ENCODE measurements at regions not wholly inside any gene's neighbourhood (a gene's known extent, or its start where the extent isn't known, plus 50 kb on each side); places are given as distances from the start of the nearest gene placed in this dataset.

DNA sequence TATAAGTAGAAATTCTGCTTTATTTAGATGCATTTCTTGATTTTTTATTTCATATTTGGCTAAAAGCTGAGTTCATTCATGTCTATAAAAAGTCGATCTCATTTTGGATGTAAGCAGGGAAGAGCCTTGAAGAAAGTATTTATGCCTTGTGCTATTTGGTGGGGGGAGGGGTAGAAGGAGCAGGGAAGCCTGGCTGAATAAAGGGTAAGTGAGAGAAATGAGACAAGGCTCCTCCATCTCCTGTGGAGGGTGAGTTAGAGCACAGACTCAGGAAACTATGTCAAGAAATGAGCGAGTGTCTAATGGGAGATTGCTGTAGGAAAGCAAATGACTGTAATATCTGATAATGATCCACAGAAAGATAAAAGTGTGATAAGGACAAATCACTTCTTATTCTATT is 121.8 kb upstream of the ATP11B start:
- no peak overlapping the region for H3K4me3 ChIP-seq
- no peaks in the 10 kb centered on the region for H3K36me3 ChIP-seq (ENCODE audit: insufficient read depth, low read length)
- TF ChIP-seq FOXP2 (optimal IDR thresholded peaks at IDR 0.05; ENCODE audit: control extremely low read depth, extremely low read length, insufficient read depth): no peak
- TF ChIP-seq POLR2AphosphoS5 (IDR thresholded peaks at IDR 0.05; ENCODE audit: borderline replicate concordance, low read depth, low read length): no peak
- TF ChIP-seq EZH2 (IDR thresholded peaks at IDR 0.05): no peak
- no peak for DNase-seq (ENCODE audit: low read depth, low spot score)
- H3K27ac ChIP-seq: no peak overlapping the region
- H3K9ac ChIP-seq (ENCODE audit: insufficient read length): no peak overlapping the region
- H3K9me3 ChIP-seq (ENCODE audit: low read depth, low read length): no peaks in the 10 kb centered on the region

DNA sequence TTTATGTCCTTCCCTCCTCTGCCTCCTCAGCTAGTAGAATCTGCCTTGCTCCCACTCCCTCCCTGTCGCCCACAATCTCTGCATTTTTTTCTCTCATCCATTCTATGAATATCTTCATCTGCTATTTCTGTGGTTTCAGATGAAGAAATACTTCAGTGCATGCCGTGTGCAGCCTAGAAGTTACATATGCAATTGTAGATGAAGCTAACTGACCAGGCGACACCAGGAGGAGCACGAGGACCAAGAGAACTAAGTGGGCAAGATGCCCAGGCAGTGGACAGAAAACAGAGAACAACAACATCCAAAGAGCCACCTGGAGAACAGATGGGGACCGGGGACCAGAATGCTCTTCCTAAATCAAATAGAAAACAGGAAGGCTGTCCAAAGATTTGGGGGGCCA is 121.4 kb upstream of the ATP11B start:
- no peak overlapping the region for H3K27ac ChIP-seq
- no peak overlapping the region for H3K9ac ChIP-seq (ENCODE audit: insufficient read length)
- TF ChIP-seq EZH2 (IDR thresholded peaks at IDR 0.05) (no peak), FOXP2 (optimal IDR thresholded peaks at IDR 0.05; ENCODE audit: control extremely low read depth, extremely low read length, insufficient read depth) (no peak), POLR2AphosphoS5 (IDR thresholded peaks at IDR 0.05; ENCODE audit: borderline replicate concordance, low read depth, low read length) (no peak)
- H3K36me3 ChIP-seq (ENCODE audit: insufficient read depth, low read length): no peaks in the 10 kb centered on the region
- no peak for DNase-seq (ENCODE audit: low read depth, low spot score)
- no peaks in the 10 kb centered on the region for H3K9me3 ChIP-seq (ENCODE audit: low read depth, low read length)
- no peak overlapping the region for H3K4me3 ChIP-seq

DNA sequence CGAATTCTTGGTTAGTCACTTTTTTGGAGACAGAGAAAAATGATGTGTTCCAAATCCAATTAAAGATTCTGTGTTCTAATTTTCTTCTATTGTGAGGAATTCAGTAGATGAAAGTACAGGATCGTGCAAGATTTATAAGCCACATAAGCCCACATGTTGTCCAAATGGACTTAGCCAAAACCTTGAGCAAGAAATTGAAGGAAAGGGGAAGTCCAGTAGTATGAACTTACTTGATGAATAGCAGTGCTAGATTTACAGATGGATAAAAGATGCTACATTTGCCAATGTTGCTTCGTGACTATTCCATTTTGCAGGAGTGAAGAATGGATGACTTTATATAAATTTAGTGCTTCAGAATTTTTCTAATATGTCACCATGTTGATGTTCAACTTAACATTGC is 120.0 kb upstream of the ATP11B start:
- Histone ChIP-seq H3K9me3 (ENCODE audit: low read depth, low read length) (no peaks in the 10 kb centered on the region), H3K36me3 (ENCODE audit: insufficient read depth, low read length) (no peaks in the 10 kb centered on the region), H3K9ac (ENCODE audit: insufficient read length) (no peak overlapping the region), H3K27ac (no peak overlapping the region), H3K4me3 (no peak overlapping the region)
- no peak for DNase-seq (ENCODE audit: low read depth, low spot score)
- TF ChIP-seq EZH2 (IDR thresholded peaks at IDR 0.05) (no peak), FOXP2 (optimal IDR thresholded peaks at IDR 0.05; ENCODE audit: control extremely low read depth, extremely low read length, insufficient read depth) (no peak), POLR2AphosphoS5 (IDR thresholded peaks at IDR 0.05; ENCODE audit: borderline replicate concordance, low read depth, low read length) (no peak)

DNA sequence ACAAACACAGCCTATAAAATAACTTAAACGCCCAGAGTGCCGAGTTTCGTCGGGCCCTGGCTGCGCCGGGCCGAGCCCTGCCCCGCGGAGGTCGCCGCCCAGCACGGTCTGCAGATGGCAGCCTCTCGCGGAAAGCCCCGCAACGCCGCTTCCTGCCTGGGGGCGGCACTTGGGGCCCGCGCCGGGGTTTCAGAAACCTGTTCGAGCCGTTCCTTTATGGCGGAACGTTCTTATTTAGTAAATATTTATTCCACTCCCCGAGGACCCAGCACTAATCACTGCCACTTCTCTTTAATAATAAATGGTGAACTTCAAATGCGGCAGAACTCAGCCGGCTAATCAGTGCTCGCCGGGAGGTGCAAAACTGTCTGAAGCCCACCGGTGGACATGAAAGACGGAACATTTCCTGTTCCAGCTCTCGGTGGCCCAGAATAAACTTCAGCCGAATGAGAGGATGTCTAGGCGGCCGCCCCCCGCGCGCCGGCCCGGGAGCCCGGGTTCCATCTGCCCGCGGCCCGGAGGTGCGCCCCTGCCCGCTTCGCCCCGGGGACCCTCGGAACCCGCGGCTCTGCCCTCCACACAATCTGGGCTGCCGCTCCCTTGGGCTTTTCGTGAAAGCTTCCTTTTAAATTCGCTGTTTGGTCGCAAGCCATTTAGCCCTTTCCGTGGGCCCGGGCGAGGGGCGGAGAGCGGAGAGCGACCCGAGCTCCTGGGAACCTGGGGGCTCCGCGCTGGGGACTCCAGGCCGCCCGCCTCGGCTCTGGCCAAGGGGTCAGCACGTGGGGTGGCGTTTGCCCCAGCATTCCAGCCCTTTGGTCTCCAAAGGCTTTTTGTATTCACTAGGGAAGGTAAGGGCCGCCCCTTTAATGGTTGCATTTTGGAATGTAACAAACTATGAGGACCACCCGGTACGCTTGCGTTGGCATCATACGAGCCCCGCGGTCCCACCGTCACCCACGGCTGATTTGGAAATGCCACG is 110.8 kb upstream of the ATP11B start:
- H3K9ac ChIP-seq (ENCODE audit: insufficient read length): peak overlapping the region; percentile 53
- H3K9me3 ChIP-seq (ENCODE audit: low read depth, low read length): no peaks in the 10 kb centered on the region
- H3K4me3 ChIP-seq: peak overlapping the region; percentile 75
- no peak for TF ChIP-seq POLR2AphosphoS5 (IDR thresholded peaks at IDR 0.05; ENCODE audit: borderline replicate concordance, low read depth, low read length)
- TF ChIP-seq EZH2 (IDR thresholded peaks at IDR 0.05): no peak
- TF ChIP-seq FOXP2 (optimal IDR thresholded peaks at IDR 0.05; ENCODE audit: control extremely low read depth, extremely low read length, insufficient read depth): no peak
- no peaks in the 10 kb centered on the region for H3K36me3 ChIP-seq (ENCODE audit: insufficient read depth, low read length)
- DNase-seq (ENCODE audit: low read depth, low spot score): no peak
- no peak overlapping the region for H3K27ac ChIP-seq

DNA sequence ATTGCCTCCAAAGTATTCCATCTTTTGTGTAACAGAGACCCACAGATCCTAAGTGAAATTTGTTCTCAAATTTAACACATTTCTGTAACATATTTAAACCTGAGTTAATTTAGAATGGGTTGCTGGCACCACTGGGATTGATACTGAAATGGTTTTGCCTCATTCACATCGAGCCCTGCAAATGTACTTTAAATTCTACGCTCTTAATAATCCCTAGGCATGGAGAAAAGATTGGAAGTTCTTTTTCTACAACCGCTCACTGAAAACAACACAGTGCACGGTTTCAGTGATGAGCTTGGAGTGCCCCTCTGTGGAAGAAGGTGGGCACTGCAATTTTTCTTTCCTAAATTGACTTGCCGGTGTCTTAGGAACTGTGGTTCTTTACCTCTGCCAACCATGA is 109.9 kb upstream of the ATP11B start:
- Histone ChIP-seq H3K9ac (ENCODE audit: insufficient read length) (no peak overlapping the region), H3K9me3 (ENCODE audit: low read depth, low read length) (no peaks in the 10 kb centered on the region), H3K4me3 (peak overlapping the region; percentile 75), H3K36me3 (ENCODE audit: insufficient read depth, low read length) (no peaks in the 10 kb centered on the region), H3K27ac (no peak overlapping the region)
- peak; percentile 82 for DNase-seq (ENCODE audit: low read depth, low spot score)
- TF ChIP-seq FOXP2 (optimal IDR thresholded peaks at IDR 0.05; ENCODE audit: control extremely low read depth, extremely low read length, insufficient read depth) (no peak), POLR2AphosphoS5 (IDR thresholded peaks at IDR 0.05; ENCODE audit: borderline replicate concordance, low read depth, low read length) (no peak; the same call in 1 of the 2 replicates), EZH2 (IDR thresholded peaks at IDR 0.05) (no peak)

DNA sequence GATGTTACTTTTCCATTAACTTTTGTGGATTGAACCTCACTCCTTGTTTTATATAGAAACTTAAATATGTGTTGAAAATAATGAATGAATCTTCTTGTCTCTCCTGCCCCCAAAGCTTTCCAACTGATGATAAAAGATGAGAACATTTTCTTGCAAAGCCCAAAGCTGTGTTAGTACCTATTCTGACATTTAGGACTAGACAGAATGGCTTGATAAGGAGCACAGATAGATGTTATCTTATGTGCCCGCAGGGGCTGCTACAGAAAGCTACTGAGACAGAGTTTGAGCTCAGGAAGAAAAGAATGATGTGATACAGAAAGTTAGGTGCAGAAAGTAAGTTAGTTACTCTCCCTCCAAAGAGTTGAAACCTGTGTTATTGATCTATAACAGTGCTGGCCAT is 109.4 kb upstream of the ATP11B start:
- H3K9me3 ChIP-seq (ENCODE audit: low read depth, low read length): no peaks in the 10 kb centered on the region
- H3K9ac ChIP-seq (ENCODE audit: insufficient read length): no peak overlapping the region
- no peaks in the 10 kb centered on the region for H3K36me3 ChIP-seq (ENCODE audit: insufficient read depth, low read length)
- H3K27ac ChIP-seq: no peak overlapping the region
- no peak for DNase-seq (ENCODE audit: low read depth, low spot score)
- no peak overlapping the region for H3K4me3 ChIP-seq
- TF ChIP-seq FOXP2 (optimal IDR thresholded peaks at IDR 0.05; ENCODE audit: control extremely low read depth, extremely low read length, insufficient read depth): no peak
- no peak for TF ChIP-seq EZH2 (IDR thresholded peaks at IDR 0.05)
- no peak for TF ChIP-seq POLR2AphosphoS5 (IDR thresholded peaks at IDR 0.05; ENCODE audit: borderline replicate concordance, low read depth, low read length)

DNA sequence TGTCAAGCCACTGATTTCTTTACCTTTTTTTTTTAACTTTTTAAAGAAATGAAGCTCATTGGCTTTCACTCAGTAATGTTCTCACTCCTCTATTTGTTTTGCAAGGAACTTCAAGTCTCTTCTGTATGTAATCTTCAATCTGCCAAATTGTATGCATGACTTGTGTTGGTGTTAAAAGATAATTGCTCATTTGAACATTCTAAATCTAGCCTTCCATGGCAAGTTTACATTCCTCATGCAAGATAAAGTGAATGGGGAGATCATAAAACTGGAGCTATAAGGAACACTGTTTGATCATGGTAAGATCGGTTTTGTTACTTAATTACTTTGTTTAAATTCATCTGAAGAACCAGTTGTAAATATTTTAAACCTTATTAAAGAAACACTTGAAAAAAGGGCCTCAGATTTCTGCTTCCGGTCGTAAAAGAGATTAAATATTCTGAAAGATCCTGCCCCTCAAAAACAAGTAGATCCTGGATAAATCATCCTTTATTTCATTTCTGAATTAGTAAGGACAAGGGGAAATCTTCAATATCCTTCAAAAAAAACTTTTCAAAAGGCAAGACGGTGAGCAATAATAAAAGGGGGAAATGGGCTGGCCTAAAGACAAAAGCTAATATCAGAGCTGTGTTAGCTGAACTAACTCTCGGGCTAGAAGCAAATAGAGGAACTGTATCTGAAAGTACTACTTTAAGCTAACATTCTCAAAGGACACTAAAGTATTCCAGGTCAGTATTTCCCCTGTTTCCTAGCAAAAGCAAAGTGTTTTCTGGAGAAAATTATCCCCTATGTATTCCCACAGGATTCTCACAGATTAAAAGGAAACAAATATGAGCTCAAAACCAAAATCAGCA is 107.0 kb upstream of the ATP11B start:
- TF ChIP-seq FOXP2 (optimal IDR thresholded peaks at IDR 0.05; ENCODE audit: control extremely low read depth, extremely low read length, insufficient read depth) (no peak), POLR2AphosphoS5 (IDR thresholded peaks at IDR 0.05; ENCODE audit: borderline replicate concordance, low read depth, low read length) (peak; percentile 41; the same call in 1 of the 2 replicates)
- peak; percentile 52 for DNase-seq (ENCODE audit: low read depth, low spot score)
- H3K9me3 ChIP-seq (ENCODE audit: low read depth, low read length): no peaks in the 10 kb centered on the region
- H3K4me3 ChIP-seq: peak overlapping the region; percentile 14
- H3K27ac ChIP-seq: no peak overlapping the region
- no peak overlapping the region for H3K9ac ChIP-seq (ENCODE audit: insufficient read length)
- H3K36me3 ChIP-seq (ENCODE audit: insufficient read depth, low read length): no peaks in the 10 kb centered on the region

DNA sequence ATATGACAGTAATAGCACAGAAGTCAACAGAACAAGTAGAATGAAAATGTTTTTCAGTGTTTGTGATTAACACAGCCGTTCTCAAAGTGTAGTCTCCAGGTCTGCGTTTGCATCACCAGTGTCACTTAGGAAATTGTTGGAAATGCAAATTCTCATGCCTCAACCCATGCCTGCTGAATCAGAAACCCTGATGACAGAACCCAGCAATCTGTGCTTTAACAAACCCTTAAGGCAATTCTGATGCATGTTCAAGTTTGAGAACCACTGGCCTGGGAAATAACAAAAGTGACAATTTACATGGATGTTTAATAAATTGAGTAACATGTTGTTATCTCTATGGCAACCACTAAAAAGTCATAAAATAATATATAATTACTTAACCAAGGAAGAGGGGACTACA is 103.1 kb upstream of the ATP11B start:
- no peak for TF ChIP-seq FOXP2 (optimal IDR thresholded peaks at IDR 0.05; ENCODE audit: control extremely low read depth, extremely low read length, insufficient read depth)
- TF ChIP-seq EZH2 (IDR thresholded peaks at IDR 0.05): no peak
- no peak for TF ChIP-seq POLR2AphosphoS5 (IDR thresholded peaks at IDR 0.05; ENCODE audit: borderline replicate concordance, low read depth, low read length)
- Histone ChIP-seq H3K9me3 (ENCODE audit: low read depth, low read length) (no peaks in the 10 kb centered on the region), H3K9ac (ENCODE audit: insufficient read length) (no peak overlapping the region), H3K27ac (no peak overlapping the region), H3K4me3 (no peak overlapping the region), H3K36me3 (ENCODE audit: insufficient read depth, low read length) (no peaks in the 10 kb centered on the region)
- no peak for DNase-seq (ENCODE audit: low read depth, low spot score)
